ENCODE measurements at regions not wholly inside any gene's neighbourhood (a gene's known extent, or its start where the extent isn't known, plus 50 kb on each side); places are given as distances from the start of the nearest gene placed in this dataset.
"Not testable (repeated sequence)": the region's sequence is repeated elsewhere in the genome, so short reads cannot be mapped to it uniquely, and the experiment has no call there.

DNA sequence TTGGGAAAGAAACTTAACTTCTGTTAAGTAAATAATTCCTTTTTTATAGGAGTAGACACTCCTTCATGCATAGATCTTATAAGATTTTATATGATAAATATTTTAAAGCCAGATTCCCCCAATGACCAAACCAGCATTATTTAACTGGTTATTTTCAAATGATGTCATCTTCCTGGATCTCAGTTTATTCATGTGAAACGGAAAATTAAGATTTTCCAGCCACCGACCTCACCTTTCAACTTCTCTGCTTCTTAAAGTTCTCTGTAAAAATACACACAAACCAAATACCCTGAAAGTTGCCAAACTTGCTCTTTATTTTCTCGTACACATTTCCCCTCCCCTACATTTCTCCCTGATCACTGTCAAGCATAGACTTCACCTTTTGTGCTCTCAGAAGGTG, 364.2 kb downstream of the GALC start:
- no peak overlapping the region for H3K9ac ChIP-seq (ENCODE audit: low read length in 5 of 5)
- H3K9me3 ChIP-seq (ENCODE audit: control insufficient read depth in 5 of 5, low read length in 5 of 5): no peaks in the 10 kb centered on the region
- peaks cover 2 to 7% (median 5%) of the 10 kb centered on the region in 5 donors for H3K4me1 ChIP-seq (ENCODE audit: control insufficient read depth in 5 of 5, insufficient read depth in 5 of 5, low read length in 5 of 5)
- no peaks in the 10 kb centered on the region for H3K27me3 ChIP-seq (ENCODE audit: control insufficient read depth in 5 of 5, insufficient read depth in 4 of 5, low read length in 5 of 5)
- no peak overlapping the region for H3K4me3 ChIP-seq (ENCODE audit: low read depth in 1 of 5, low read length in 5 of 5)
- H3K36me3 ChIP-seq (ENCODE audit: control insufficient read depth in 5 of 5, insufficient read depth in 5 of 5, low read length in 5 of 5): no peaks in the 10 kb centered on the region
- no peak overlapping the region for H3K27ac ChIP-seq (ENCODE audit: low read depth, low read length)

DNA sequence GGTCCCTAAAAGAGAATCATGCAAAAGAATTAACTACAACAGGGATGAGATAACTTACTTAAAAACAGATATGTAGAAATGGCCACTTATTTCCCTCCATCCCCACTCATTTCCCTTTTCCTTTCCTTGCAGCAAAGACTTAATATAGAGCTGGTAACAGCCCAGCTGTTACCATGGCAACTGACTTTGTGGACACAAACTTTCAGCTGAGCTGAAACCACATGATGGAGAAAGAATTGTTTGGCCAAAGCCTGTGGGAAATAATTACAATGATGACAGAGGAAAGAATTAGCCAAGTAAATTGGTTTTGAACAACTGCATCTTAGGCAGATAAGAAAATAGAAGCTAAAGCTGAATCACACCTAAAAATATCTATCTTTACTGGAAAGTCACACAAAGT, 364.9 kb downstream of the GALC start:
- Histone ChIP-seq H3K27me3 (ENCODE audit: control insufficient read depth in 5 of 5, insufficient read depth in 4 of 5, low read length in 5 of 5) (no peaks in the 10 kb centered on the region), H3K36me3 (ENCODE audit: control insufficient read depth in 5 of 5, insufficient read depth in 5 of 5, low read length in 5 of 5) (no peaks in the 10 kb centered on the region), H3K27ac (ENCODE audit: low read depth, low read length) (no peak overlapping the region), H3K9ac (ENCODE audit: low read length in 5 of 5) (no peak overlapping the region), H3K4me1 (ENCODE audit: control insufficient read depth in 5 of 5, insufficient read depth in 5 of 5, low read length in 5 of 5) (peaks cover 2 to 7% (median 5%) of the 10 kb centered on the region in 5 donors), H3K4me3 (ENCODE audit: low read depth in 1 of 5, low read length in 5 of 5) (no peak overlapping the region), H3K9me3 (ENCODE audit: control insufficient read depth in 5 of 5, low read length in 5 of 5) (no peaks in the 10 kb centered on the region)

DNA sequence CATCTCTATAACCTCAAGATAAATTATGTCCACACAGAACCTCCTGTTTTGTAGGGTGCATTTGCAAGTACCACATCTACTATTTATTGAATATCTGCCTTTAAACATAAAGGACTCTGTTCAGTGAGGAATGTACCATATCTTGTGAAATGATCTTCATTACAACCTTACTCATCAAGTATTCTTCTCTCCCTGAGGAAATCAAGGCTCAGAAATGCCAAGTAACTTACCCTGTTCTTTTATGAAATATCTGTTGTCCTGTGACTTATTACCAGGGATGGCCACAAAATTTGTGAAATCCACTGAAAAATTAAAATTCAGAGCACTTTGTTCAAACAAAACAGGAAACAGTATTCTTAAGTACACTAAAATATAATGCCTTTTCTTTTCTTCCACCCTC, 366.7 kb downstream of the GALC start:
- H3K4me1 ChIP-seq (ENCODE audit: control insufficient read depth in 5 of 5, insufficient read depth in 5 of 5, low read length in 5 of 5): peaks cover 2 to 7% (median 5%) of the 10 kb centered on the region in 5 donors
- H3K27ac ChIP-seq (ENCODE audit: low read depth, low read length): no peak overlapping the region
- H3K36me3 ChIP-seq (ENCODE audit: control insufficient read depth in 5 of 5, insufficient read depth in 5 of 5, low read length in 5 of 5): no peaks in the 10 kb centered on the region
- H3K9me3 ChIP-seq (ENCODE audit: control insufficient read depth in 5 of 5, low read length in 5 of 5): peaks cover 0 to 4% (median 2%) of the 10 kb centered on the region in 5 donors
- H3K9ac ChIP-seq (ENCODE audit: low read length in 5 of 5): no peak overlapping the region
- no peak overlapping the region for H3K4me3 ChIP-seq (ENCODE audit: low read depth in 1 of 5, low read length in 5 of 5)
- H3K27me3 ChIP-seq (ENCODE audit: control insufficient read depth in 5 of 5, insufficient read depth in 4 of 5, low read length in 5 of 5): no peaks in the 10 kb centered on the region

DNA sequence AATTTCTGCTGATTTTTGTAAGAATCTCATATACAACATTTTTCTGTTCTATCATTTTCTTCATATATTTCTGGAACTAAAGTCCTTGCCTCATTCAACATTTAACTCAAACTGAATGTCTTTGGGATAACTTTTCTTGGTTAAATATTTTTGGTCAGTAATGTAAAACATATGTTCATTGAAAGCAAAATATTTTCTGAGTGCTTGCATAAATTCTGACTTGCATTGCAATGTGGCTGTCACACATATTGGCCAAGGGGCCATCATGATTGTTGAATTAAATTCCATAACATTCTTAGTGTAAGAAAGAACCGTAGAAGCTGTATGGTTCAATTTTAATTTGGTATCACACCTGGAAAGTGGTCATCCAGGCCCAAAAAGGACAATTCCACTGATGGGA, 369.4 kb downstream of the GALC start:
- Histone ChIP-seq H3K4me1 (ENCODE audit: control insufficient read depth in 5 of 5, insufficient read depth in 5 of 5, low read length in 5 of 5) (peaks cover 2 to 7% (median 5%) of the 10 kb centered on the region in 5 donors), H3K4me3 (ENCODE audit: low read depth in 1 of 5, low read length in 5 of 5) (no peak overlapping the region), H3K9ac (ENCODE audit: low read length in 5 of 5) (no peak overlapping the region), H3K36me3 (ENCODE audit: control insufficient read depth in 5 of 5, insufficient read depth in 5 of 5, low read length in 5 of 5) (no peaks in the 10 kb centered on the region), H3K27me3 (ENCODE audit: control insufficient read depth in 5 of 5, insufficient read depth in 4 of 5, low read length in 5 of 5) (no peaks in the 10 kb centered on the region), H3K27ac (ENCODE audit: low read depth, low read length) (no peak overlapping the region), H3K9me3 (ENCODE audit: control insufficient read depth in 5 of 5, low read length in 5 of 5) (peaks cover 0 to 8% (median 5%) of the 10 kb centered on the region in 5 donors)

DNA sequence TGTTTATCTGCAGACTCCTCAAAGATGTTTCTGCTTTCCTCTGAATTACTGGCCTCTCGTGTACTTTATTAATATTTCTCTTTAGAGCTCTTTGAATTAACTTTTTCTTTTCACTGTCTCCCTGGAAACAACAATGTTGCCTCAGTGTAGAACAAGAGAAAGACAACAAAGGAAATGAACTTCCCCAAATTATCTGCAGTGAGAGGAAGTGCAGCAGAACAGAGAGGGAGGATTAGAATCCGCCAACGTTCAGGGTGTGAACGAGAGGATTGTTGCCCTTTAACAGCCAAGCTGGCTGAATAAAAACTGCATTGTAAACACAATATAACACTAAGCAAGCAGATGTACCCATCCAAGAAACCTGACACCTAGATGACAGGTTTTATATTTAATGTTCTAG, 375.9 kb downstream of the GALC start:
- no peaks in the 10 kb centered on the region for H3K27me3 ChIP-seq (ENCODE audit: control insufficient read depth in 5 of 5, insufficient read depth in 4 of 5, low read length in 5 of 5)
- H3K27ac ChIP-seq (ENCODE audit: low read depth, low read length): no peak overlapping the region
- H3K9ac ChIP-seq (ENCODE audit: low read length in 5 of 5): no peak overlapping the region
- H3K9me3 ChIP-seq (ENCODE audit: control insufficient read depth in 5 of 5, low read length in 5 of 5): peaks cover 0 to 8% (median 5%) of the 10 kb centered on the region in 5 donors
- H3K4me3 ChIP-seq (ENCODE audit: low read depth in 1 of 5, low read length in 5 of 5): no peak overlapping the region
- H3K4me1 ChIP-seq (ENCODE audit: control insufficient read depth in 5 of 5, insufficient read depth in 5 of 5, low read length in 5 of 5): no peaks in the 10 kb centered on the region
- H3K36me3 ChIP-seq (ENCODE audit: control insufficient read depth in 5 of 5, insufficient read depth in 5 of 5, low read length in 5 of 5): no peaks in the 10 kb centered on the region

DNA sequence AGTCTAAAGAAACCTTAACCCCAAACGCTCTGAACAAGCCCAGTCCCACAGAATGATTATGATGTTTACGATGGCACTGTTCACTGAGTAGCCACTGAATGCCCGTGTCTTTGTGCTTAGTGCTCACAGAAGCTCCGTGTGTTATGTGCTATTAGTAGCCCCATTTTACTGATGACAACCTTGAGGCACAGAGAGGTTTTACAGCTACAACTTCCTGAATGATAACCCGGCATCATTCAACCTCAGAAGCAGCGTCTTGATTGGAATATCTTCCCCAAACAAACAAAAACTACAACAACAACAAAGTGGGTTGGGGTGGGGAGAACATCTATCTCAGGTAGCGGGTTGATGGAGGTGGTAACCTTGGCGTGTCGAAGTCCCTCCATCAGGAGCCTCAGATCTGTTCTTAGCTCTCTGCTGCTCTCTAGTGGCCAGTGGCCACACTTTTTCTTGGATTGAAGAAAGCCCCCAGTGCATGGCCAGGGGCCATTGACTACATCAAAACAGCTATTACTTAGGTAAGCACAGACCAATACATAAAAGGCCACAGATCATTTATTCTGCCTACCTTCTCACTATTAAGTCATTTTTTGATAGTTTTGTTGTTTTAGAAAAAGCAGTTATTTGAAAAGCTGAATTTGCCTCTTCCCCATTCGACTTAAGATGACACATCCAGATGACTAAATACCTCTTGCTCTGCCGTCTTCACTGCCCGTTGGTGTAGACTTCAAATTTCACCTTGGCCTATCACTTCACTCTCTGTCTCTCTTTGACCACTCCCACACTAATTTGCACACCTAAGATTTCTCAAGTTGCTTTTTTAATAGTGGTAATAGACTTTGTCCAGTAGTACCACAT, 376.9 kb downstream of the GALC start:
- no peaks in the 10 kb centered on the region for H3K4me1 ChIP-seq (ENCODE audit: control insufficient read depth in 5 of 5, insufficient read depth in 5 of 5, low read length in 5 of 5)
- peaks cover 0 to 1% (median under 1%) of the 10 kb centered on the region in 5 donors for H3K9me3 ChIP-seq (ENCODE audit: control insufficient read depth in 5 of 5, low read length in 5 of 5)
- H3K36me3 ChIP-seq (ENCODE audit: control insufficient read depth in 5 of 5, insufficient read depth in 5 of 5, low read length in 5 of 5): no peaks in the 10 kb centered on the region
- no peaks in the 10 kb centered on the region for H3K27me3 ChIP-seq (ENCODE audit: control insufficient read depth in 5 of 5, insufficient read depth in 4 of 5, low read length in 5 of 5)
- no peak overlapping the region for H3K27ac ChIP-seq (ENCODE audit: low read depth, low read length)
- H3K9ac ChIP-seq (ENCODE audit: low read length in 5 of 5): no peak overlapping the region
- no peak overlapping the region for H3K4me3 ChIP-seq (ENCODE audit: low read depth in 1 of 5, low read length in 5 of 5)

DNA sequence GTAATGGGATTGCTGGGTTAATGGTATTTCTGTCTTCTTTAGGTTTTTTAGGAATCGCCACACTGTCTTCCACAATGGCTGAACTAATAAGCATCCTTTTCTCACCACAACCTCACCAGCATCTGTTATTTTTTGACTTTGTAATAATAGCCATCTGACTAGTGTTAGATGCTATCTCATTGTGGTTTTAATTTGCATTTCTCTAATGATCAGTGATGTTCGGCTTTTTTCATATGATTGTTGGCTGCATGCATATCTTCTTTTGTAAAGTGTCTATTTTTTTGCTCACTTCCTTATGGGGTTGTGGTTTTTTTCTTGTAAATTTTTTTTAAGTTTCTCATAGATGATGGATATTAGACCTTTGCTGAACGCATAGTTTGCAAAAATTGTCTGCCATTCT, 377.9 kb downstream of the GALC start:
- Histone ChIP-seq H3K36me3 (ENCODE audit: control insufficient read depth in 5 of 5, insufficient read depth in 5 of 5, low read length in 5 of 5) (no peaks in the 10 kb centered on the region), H3K9ac (ENCODE audit: low read length in 5 of 5) (no peak overlapping the region), H3K4me1 (ENCODE audit: control insufficient read depth in 5 of 5, insufficient read depth in 5 of 5, low read length in 5 of 5) (no peaks in the 10 kb centered on the region), H3K27me3 (ENCODE audit: control insufficient read depth in 5 of 5, insufficient read depth in 4 of 5, low read length in 5 of 5) (no peaks in the 10 kb centered on the region), H3K9me3 (ENCODE audit: control insufficient read depth in 5 of 5, low read length in 5 of 5) (no peaks in the 10 kb centered on the region), H3K4me3 (ENCODE audit: low read depth in 1 of 5, low read length in 5 of 5) (no peak overlapping the region), H3K27ac (ENCODE audit: low read depth, low read length) (no peak overlapping the region)

DNA sequence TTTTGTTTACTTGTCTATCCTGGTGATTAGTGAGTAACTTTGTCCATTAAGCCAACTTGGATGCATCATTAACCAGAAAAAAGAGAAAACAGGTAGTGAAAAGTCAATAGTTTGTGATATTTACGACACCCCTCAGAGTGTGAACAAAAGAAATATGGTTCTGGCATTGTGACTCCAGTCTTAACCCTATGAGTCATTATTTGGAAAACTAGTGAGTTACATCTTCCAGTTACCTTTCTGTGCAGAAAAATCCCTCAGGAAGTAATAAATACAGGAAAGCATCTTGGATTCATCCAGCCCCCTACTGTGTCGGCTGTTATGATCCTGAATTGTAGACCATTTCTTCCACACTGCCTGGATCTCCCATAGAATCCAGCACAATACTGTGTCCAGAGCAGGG, 379.1 kb downstream of the GALC start:
- Histone ChIP-seq H3K27me3 (ENCODE audit: control insufficient read depth in 5 of 5, insufficient read depth in 4 of 5, low read length in 5 of 5) (no peaks in the 10 kb centered on the region), H3K9ac (ENCODE audit: low read length in 5 of 5) (no peak overlapping the region), H3K4me3 (ENCODE audit: low read depth in 1 of 5, low read length in 5 of 5) (no peak overlapping the region), H3K36me3 (ENCODE audit: control insufficient read depth in 5 of 5, insufficient read depth in 5 of 5, low read length in 5 of 5) (no peaks in the 10 kb centered on the region), H3K9me3 (ENCODE audit: control insufficient read depth in 5 of 5, low read length in 5 of 5) (no peaks in the 10 kb centered on the region), H3K4me1 (ENCODE audit: control insufficient read depth in 5 of 5, insufficient read depth in 5 of 5, low read length in 5 of 5) (no peaks in the 10 kb centered on the region), H3K27ac (ENCODE audit: low read depth, low read length) (no peak overlapping the region)

DNA sequence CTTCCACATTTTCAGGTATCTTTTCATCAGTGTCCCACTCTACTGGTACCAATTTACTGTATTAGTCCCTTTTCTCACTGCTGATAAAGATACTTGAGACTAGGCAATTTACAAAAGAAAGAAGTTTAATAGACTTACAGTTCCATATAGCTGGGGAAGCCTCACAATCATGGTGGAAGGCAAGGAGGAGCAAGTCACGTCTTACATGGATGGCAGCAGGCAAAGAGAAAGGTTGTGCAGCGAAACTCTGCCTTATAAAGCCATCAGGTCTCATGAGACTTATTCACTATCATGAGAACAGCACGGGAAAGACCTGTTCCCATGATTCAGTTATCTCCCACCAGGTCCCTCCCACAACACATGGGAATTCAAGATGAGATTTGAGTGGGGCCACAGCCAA, 385.9 kb downstream of the GALC start:
- H3K27me3 ChIP-seq (ENCODE audit: control insufficient read depth in 5 of 5, insufficient read depth in 4 of 5, low read length in 5 of 5); H3K4me1 ChIP-seq (ENCODE audit: control insufficient read depth in 5 of 5, insufficient read depth in 5 of 5, low read length in 5 of 5); H3K4me3 ChIP-seq (ENCODE audit: low read depth in 1 of 5, low read length in 5 of 5); H3K9ac ChIP-seq (ENCODE audit: low read length in 5 of 5); H3K27ac ChIP-seq (ENCODE audit: low read depth, low read length); H3K36me3 ChIP-seq (ENCODE audit: control insufficient read depth in 5 of 5, insufficient read depth in 5 of 5, low read length in 5 of 5): not testable (repeated sequence)
- H3K9me3 ChIP-seq (ENCODE audit: control insufficient read depth in 5 of 5, low read length in 5 of 5): peaks cover 0 to 13% (median 3%) of the 10 kb centered on the region in 5 donors

DNA sequence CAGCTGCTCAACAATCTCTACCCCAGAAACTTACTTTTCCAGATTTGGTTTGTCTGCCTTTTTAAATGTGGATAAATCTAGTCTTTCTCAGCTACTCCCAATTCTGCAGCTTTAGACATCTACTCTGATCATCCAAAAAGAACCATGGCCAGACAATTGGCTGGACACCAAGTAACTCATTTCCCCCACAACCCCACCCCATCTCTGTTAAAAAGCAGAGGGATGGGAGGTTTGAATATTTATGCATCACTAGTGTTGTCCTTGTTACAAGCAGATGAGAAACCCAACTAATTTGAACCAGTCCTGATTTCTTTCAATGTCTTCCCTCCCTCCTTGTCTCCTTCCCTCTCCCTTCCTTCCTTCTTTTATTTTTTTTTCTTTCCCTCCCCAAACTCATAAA, 391.9 kb downstream of the GALC start:
- Histone ChIP-seq H3K9me3 (ENCODE audit: control insufficient read depth in 5 of 5, low read length in 5 of 5) (peaks cover 0 to 10% (median 0%) of the 10 kb centered on the region in 5 donors), H3K36me3 (ENCODE audit: control insufficient read depth in 5 of 5, insufficient read depth in 5 of 5, low read length in 5 of 5) (no peaks in the 10 kb centered on the region), H3K4me1 (ENCODE audit: control insufficient read depth in 5 of 5, insufficient read depth in 5 of 5, low read length in 5 of 5) (peaks cover 0 to 8% (median 0%) of the 10 kb centered on the region in 5 donors), H3K27ac (ENCODE audit: low read depth, low read length) (no peak overlapping the region), H3K9ac (ENCODE audit: low read length in 5 of 5) (no peak overlapping the region), H3K27me3 (ENCODE audit: control insufficient read depth in 5 of 5, insufficient read depth in 4 of 5, low read length in 5 of 5) (no peaks in the 10 kb centered on the region), H3K4me3 (ENCODE audit: low read depth in 1 of 5, low read length in 5 of 5) (no peak overlapping the region)
